Trophoblast cell (in vitro differentiated cells and primary cell): ENCODE measurements at regions not wholly inside any gene's neighbourhood (a gene's known extent, or its start where the extent isn't known, plus 50 kb on each side); places are given as distances from the start of the nearest gene placed in this dataset.

Experiments used
- DNase-seq, 2 donors: peaks; one replicate each; pipeline ENCODE4 v3.0.0-alpha.2; 2016
- H2AFZ ChIP-seq: 2 replicates; pipeline ENCODE4 v1.6.1; 2013; ENCODE audit warnings: low read length, moderate library complexity, mild to moderate bottlenecking; ENCODE audit not compliant: insufficient read depth, poor library complexity
- H2AK5ac ChIP-seq: 2 replicates; pipeline ENCODE4 v1.6.1; 2013; ENCODE audit warnings: mild to moderate bottlenecking, low read length
- H2BK120ac ChIP-seq: 2 replicates; pipeline ENCODE4 v1.6.1; 2013; ENCODE audit warnings: low read length, mild to moderate bottlenecking, moderate library complexity; ENCODE audit not compliant: insufficient read depth, poor library complexity
- H2BK12ac ChIP-seq: 2 replicates; pipeline ENCODE4 v1.6.1; 2013; ENCODE audit warnings: mild to moderate bottlenecking, low read length, moderate library complexity
- H2BK5ac ChIP-seq: 2 replicates; pipeline ENCODE4 v1.6.1; 2013; ENCODE audit warnings: low read length, low read depth, moderate library complexity, mild to moderate bottlenecking; ENCODE audit not compliant: poor library complexity
- H3K14ac ChIP-seq: 2 replicates; pipeline ENCODE4 v1.6.1; 2013; ENCODE audit warnings: mild to moderate bottlenecking, low read length
- H3K18ac ChIP-seq: 2 replicates; pipeline ENCODE4 v1.6.1; 2013; ENCODE audit warnings: mild to moderate bottlenecking, low read length
- H3K23ac ChIP-seq: 2 replicates; pipeline ENCODE4 v1.6.1; 2013; ENCODE audit warnings: low read length
- H3K27ac ChIP-seq: 2 replicates; pipeline ENCODE4 v1.5.1; 2013; ENCODE audit warnings: low read depth, mild to moderate bottlenecking, inconsistent platforms, low read length, moderate library complexity
- H3K27me3 ChIP-seq: 2 replicates; pipeline ENCODE4 v1.6.1; 2013; ENCODE audit warnings: inconsistent platforms, mild to moderate bottlenecking, low read length, moderate library complexity; ENCODE audit not compliant: insufficient read depth
- H3K36me3 ChIP-seq, 2 experiments: 1 replicate in 1 of 2; 2 replicates in 1 of 2; pipeline ENCODE4 v1.6.1; 2013; ENCODE audit warnings: low read length in 2 of 2, mild to moderate bottlenecking in 2 of 2, moderate library complexity in 1 of 2; ENCODE audit not compliant: insufficient read depth in 2 of 2, control insufficient read depth in 1 of 2
- H3K4ac ChIP-seq: 2 replicates; pipeline ENCODE4 v1.6.1; 2013; ENCODE audit warnings: low read depth, mild to moderate bottlenecking, low read length, moderate library complexity
- H3K4me1 ChIP-seq, 2 experiments: 1 replicate in 1 of 2; 2 replicates in 1 of 2; pipeline ENCODE4 v1.6.1; 2013; ENCODE audit warnings: low read length in 2 of 2, mild to moderate bottlenecking in 2 of 2, moderate library complexity in 1 of 2; ENCODE audit not compliant: insufficient read depth in 2 of 2, control insufficient read depth in 1 of 2
- H3K4me2 ChIP-seq: 2 replicates; pipeline ENCODE4 v1.6.1; 2013; ENCODE audit warnings: inconsistent platforms, mild to moderate bottlenecking, low read length, moderate library complexity
- H3K4me3 ChIP-seq: 2 replicates; pipeline ENCODE4 v1.5.1; 2013; ENCODE audit warnings: mild to moderate bottlenecking, low read depth, low read length, inconsistent platforms
- H3K79me1 ChIP-seq: one replicate; pipeline ENCODE4 v1.6.1; 2013; ENCODE audit warnings: low read length
- H3K79me2 ChIP-seq: 2 replicates; pipeline ENCODE4 v1.6.1; 2013; ENCODE audit warnings: low read length, mild to moderate bottlenecking; ENCODE audit not compliant: control insufficient read depth, insufficient read depth, poor library complexity
- H3K9ac ChIP-seq: 2 replicates; pipeline ENCODE4 v1.6.1; 2013; ENCODE audit warnings: mild to moderate bottlenecking, low read length
- H3K9me3 ChIP-seq: 2 replicates; pipeline ENCODE4 v1.6.1; 2013; ENCODE audit warnings: low read depth, mild to moderate bottlenecking, control low read depth, inconsistent platforms, low read length; ENCODE audit not compliant: insufficient read depth
- H4K12ac ChIP-seq: 2 replicates; pipeline ENCODE4 v1.6.1; 2013; ENCODE audit warnings: low read depth, mild to moderate bottlenecking, low read length, moderate library complexity
- H4K8ac ChIP-seq: 2 replicates; pipeline ENCODE4 v1.6.1; 2013; ENCODE audit warnings: low read depth, mild to moderate bottlenecking, low read length, moderate library complexity
- H4K91ac ChIP-seq: one replicate; pipeline ENCODE4 v1.6.1; 2013; ENCODE audit warnings: low read depth, mild to moderate bottlenecking, low read length, moderate library complexity
- WGBS: extraction: QIAGEN DNeasy Blood & Tissue Kit; methylation state at CpG from one replicate; pipeline ENCODE4 v1.1.7; 2013; ENCODE audit warnings: missing lambda C conversion rate; ENCODE audit not compliant: insufficient read length, insufficient coverage; ENCODE audit errors: extremely low coverage; 5-methylcytosine and 5-hydroxymethylcytosine counted together

GRCh38 chr13:109880371-109881346, 94.3 kb upstream of the IRS2 start:
- H4K91ac ChIP-seq = no peak overlapping the region
- no peak overlapping the region for H3K14ac ChIP-seq
- H2BK120ac ChIP-seq = no peak overlapping the region
- H3K36me3 ChIP-seq = no peaks in the 10 kb centered on the region
- no peak overlapping the region for H3K9ac ChIP-seq
- H2AFZ ChIP-seq = no peak overlapping the region
- no peak overlapping the region for H2AK5ac ChIP-seq
- H4K12ac ChIP-seq = no peak overlapping the region
- no CpG with 5 or more reads among the region's 35 CpGs for WGBS
- no peak overlapping the region for H3K27ac ChIP-seq
- no peaks in the 10 kb centered on the region for H3K27me3 ChIP-seq
- H2BK12ac ChIP-seq = no peak overlapping the region
- no peaks in the 10 kb centered on the region for H3K79me1 ChIP-seq
- H3K18ac ChIP-seq = no peak overlapping the region
- no peaks in the 10 kb centered on the region for H3K4me1 ChIP-seq
- no peaks in the 10 kb centered on the region for H3K79me2 ChIP-seq
- peaks cover 2% of the 10 kb centered on the region for H3K9me3 ChIP-seq
- no peak for DNase-seq
- no peak overlapping the region for H2BK5ac ChIP-seq
- no peak overlapping the region for H3K4me2 ChIP-seq
- no peak overlapping the region for H3K4ac ChIP-seq
- no peak overlapping the region for H4K8ac ChIP-seq
- H3K4me3 ChIP-seq = no peak overlapping the region
- no peak overlapping the region for H3K23ac ChIP-seq

- Histone ChIP-seq H3K4me1 (no peaks in the 10 kb centered on the region), H3K36me3 (no peaks in the 10 kb centered on the region), H3K18ac (no peak overlapping the region), H3K9ac (no peak overlapping the region), H4K12ac (no peak overlapping the region), H2BK5ac (no peak overlapping the region), H3K79me2 (no peaks in the 10 kb centered on the region), H3K4me2 (no peak overlapping the region), H3K9me3 (peaks cover 2% of the 10 kb centered on the region), H4K91ac (no peak overlapping the region), H3K23ac (no peak overlapping the region), H4K8ac (no peak overlapping the region), H3K14ac (no peak overlapping the region), H2BK12ac (no peak overlapping the region), H3K79me1 (no peaks in the 10 kb centered on the region), H3K4ac (no peak overlapping the region), H2AK5ac (no peak overlapping the region), H3K27ac (no peak overlapping the region), H2AFZ (no peak overlapping the region), H3K27me3 (no peaks in the 10 kb centered on the region), H3K4me3 (no peak overlapping the region), H2BK120ac (no peak overlapping the region)
- DNase-seq = no peak
- no CpG with 5 or more reads among the region's 6 CpGs for WGBS
Measured at GRCh38 chr13:109879338-109879737, 93.0 kb upstream of the IRS2 start.

- H3K14ac ChIP-seq = no peak overlapping the region
- no peak overlapping the region for H3K23ac ChIP-seq
- H3K4me1 ChIP-seq = no peaks in the 10 kb centered on the region
- DNase-seq = no peak
- H2AK5ac ChIP-seq = no peak overlapping the region
- H3K4me2 ChIP-seq = no peak overlapping the region
- H2BK5ac ChIP-seq = no peak overlapping the region
- H2AFZ ChIP-seq = no peak overlapping the region
- no peak overlapping the region for H2BK120ac ChIP-seq
- no peaks in the 10 kb centered on the region for H3K27me3 ChIP-seq
- H3K79me1 ChIP-seq = no peaks in the 10 kb centered on the region
- H4K8ac ChIP-seq = no peak overlapping the region
- peaks cover 4% of the 10 kb centered on the region for H3K9me3 ChIP-seq
- no CpG with 5 or more reads among the region's 7 CpGs for WGBS
- H3K36me3 ChIP-seq = no peaks in the 10 kb centered on the region
- no peak overlapping the region for H2BK12ac ChIP-seq
- no peaks in the 10 kb centered on the region for H3K79me2 ChIP-seq
- H3K18ac ChIP-seq = no peak overlapping the region
- no peak overlapping the region for H3K4me3 ChIP-seq
- H4K12ac ChIP-seq = no peak overlapping the region
- no peak overlapping the region for H4K91ac ChIP-seq
- no peak overlapping the region for H3K9ac ChIP-seq
- H3K4ac ChIP-seq = no peak overlapping the region
- no peak overlapping the region for H3K27ac ChIP-seq
Measured at GRCh38 chr13:109877809-109878208, 91.4 kb upstream of the IRS2 start.

GRCh38 chr13:109875746-109876145, 89.4 kb upstream of the IRS2 start:
- no peak overlapping the region for H2BK5ac ChIP-seq
- H4K91ac ChIP-seq = no peak overlapping the region
- no peak for DNase-seq
- H3K9me3 ChIP-seq = peaks cover 4% of the 10 kb centered on the region
- H4K8ac ChIP-seq = no peak overlapping the region
- no peak overlapping the region for H3K23ac ChIP-seq
- H3K79me1 ChIP-seq = no peaks in the 10 kb centered on the region
- no peak overlapping the region for H3K27ac ChIP-seq
- no peak overlapping the region for H3K14ac ChIP-seq
- no peak overlapping the region for H4K12ac ChIP-seq
- H2BK12ac ChIP-seq = no peak overlapping the region
- H3K4ac ChIP-seq = no peak overlapping the region
- no peaks in the 10 kb centered on the region for H3K27me3 ChIP-seq
- H2AK5ac ChIP-seq = no peak overlapping the region
- H3K79me2 ChIP-seq = no peaks in the 10 kb centered on the region
- H3K9ac ChIP-seq = no peak overlapping the region
- no peaks in the 10 kb centered on the region for H3K36me3 ChIP-seq
- no peak overlapping the region for H2AFZ ChIP-seq
- no peak overlapping the region for H3K18ac ChIP-seq
- H3K4me3 ChIP-seq = no peak overlapping the region
- WGBS = no CpG with 5 or more reads among the region's 4 CpGs
- H3K4me2 ChIP-seq = no peak overlapping the region
- no peaks in the 10 kb centered on the region for H3K4me1 ChIP-seq
- no peak overlapping the region for H2BK120ac ChIP-seq
